GM12878 (cell line): ENCODE measurements at regions not wholly inside any gene's neighbourhood (a gene's known extent, or its start where the extent isn't known, plus 50 kb on each side); places are given as distances from the start of the nearest gene placed in this dataset.

Experiments
- ATAC-seq: fragments of 200-7000 bp; cut with Tn5 transposase; 3 replicates; pipeline ENCODE4 v1.9.1; 2020; ENCODE audit warnings: mild to moderate bottlenecking, moderate library complexity
- BruUV-seq: library from RNA; stranded (reverse); fragments of 400-500 nt; replicated peaks from 2 replicates; lab custom pipeline; 2021; lab: Mats Ljungman, UMichigan
- CTCF ChIA-PET: fragments of 300-600 bp; sonication (Branson Sonifier 250); formaldehyde crosslinking; extraction: SDS; loops from one replicate; lab custom pipeline; 2021; ENCODE audit warnings: inconsistent platforms; lab: Yijun Ruan, JAX
- POLR2A ChIA-PET: fragments of 350-600 bp; formaldehyde crosslinking; extraction: SDS; loops from one replicate; lab custom pipeline; 2021; ENCODE audit warnings: inconsistent platforms; lab: Charles Lee
- RAD21 ChIA-PET: fragments of 300-600 bp; sonication (Branson Sonifier 250); formaldehyde crosslinking; loops from one replicate; lab custom pipeline; 2023; ENCODE audit warnings: antibody characterized with exemption; ENCODE audit not compliant: unreplicated experiment; lab: Charles Lee
- SMC1A ChIA-PET: fragments of 300-600 bp; sonication (Branson Sonifier 250); formaldehyde crosslinking; loops from one replicate; lab custom pipeline; 2023; ENCODE audit not compliant: unreplicated experiment, uncharacterized antibody; lab: Charles Lee
- DNase-seq: peaks from one replicate; pipeline ENCODE4 v3.0.0-alpha.2; 2011; ENCODE audit warnings: low read depth, low spot score
- FAIRE-seq: peaks from 3 replicates; lab custom pipeline; 2011; peaks lifted over from hg19 to GRCh38; lab: Jason Lieb, UNC
- H2AFZ ChIP-seq: 2 replicates; pipeline ENCODE4 v1.6.0; 2011; ENCODE audit warnings: low read depth, low read length, control low read depth; ENCODE audit not compliant: control insufficient read depth
- H3K27ac ChIP-seq: 2 replicates; pipeline ENCODE4 v1.5.1; 2011; ENCODE audit warnings: control low read depth; ENCODE audit not compliant: control insufficient read depth, insufficient read depth
- H3K27me3 ChIP-seq, 2 experiments: replicated peaks in 1 of 2; 2 replicates each; pipeline versions ENCODE4 v1.6.0 to v1.6.1; 2011; ENCODE audit warnings: low read length in 1 of 2; ENCODE audit not compliant: control insufficient read depth in 2 of 2, insufficient read depth in 2 of 2
- H3K36me3 ChIP-seq, 2 experiments: 2 replicates each; pipeline ENCODE4 v1.5.1; 2011; ENCODE audit warnings: low read length in 1 of 2; ENCODE audit not compliant: control insufficient read depth in 2 of 2, insufficient read depth in 2 of 2
- H3K4me1 ChIP-seq: 2 replicates; pipeline ENCODE4 v1.6.1; 2011; ENCODE audit warnings: mild to moderate bottlenecking, low read length, moderate library complexity, mixed read lengths; ENCODE audit not compliant: control insufficient read depth, insufficient read depth
- H3K4me2 ChIP-seq: 2 replicates; pipeline ENCODE4 v1.6.0; 2011; ENCODE audit warnings: control low read depth; ENCODE audit not compliant: control insufficient read depth, insufficient read depth
- H3K4me3 ChIP-seq: fragments of 200-600 bp; sonication (generic); 2 replicates; pipeline ENCODE4 v1.5.1; 2016
- H3K79me2 ChIP-seq: 2 replicates; pipeline ENCODE4 v1.6.0; 2011; ENCODE audit warnings: low read length; ENCODE audit not compliant: control insufficient read depth, insufficient read depth
- H3K9ac ChIP-seq: 2 replicates; pipeline ENCODE4 v1.8.0; 2011; ENCODE audit warnings: low read length, control low read depth, mixed read lengths; ENCODE audit not compliant: control insufficient read depth, insufficient read depth
- H3K9me3 ChIP-seq: replicated peaks from 3 replicates; pipeline ENCODE4 v1.5.1; 2011; ENCODE audit warnings: mild to moderate bottlenecking, low read length; ENCODE audit not compliant: control insufficient read depth, insufficient read depth
- H4K20me1 ChIP-seq: 2 replicates; pipeline ENCODE4 v1.6.0; 2011; ENCODE audit not compliant: control insufficient read depth, insufficient read depth
- ATF7 ChIP-seq: fragments of 450-650 bp; IDR thresholded peaks from 2 replicates; pipeline ENCODE4 v1.6.1; 2016; ENCODE audit warnings: low read depth, mild to moderate bottlenecking
- E2F4 ChIP-seq: IDR thresholded peaks from 2 replicates; pipeline ENCODE4 v1.6.1; 2012; ENCODE audit warnings: low read depth, low read length, improper control_type of control experiment
- HDAC2 ChIP-seq: fragments of 200-600 bp; sonication (generic); IDR thresholded peaks from 2 replicates; pipeline ENCODE4 v1.6.1; 2017
- JUNB ChIP-seq: IDR thresholded peaks from 2 replicates; pipeline ENCODE4 v1.6.1; 2016; ENCODE audit warnings: antibody characterized with exemption, mild to moderate bottlenecking
- NBN ChIP-seq: fragments of 450-650 bp; IDR thresholded peaks from 2 replicates; pipeline ENCODE4 v1.6.1; 2016
- PML ChIP-seq: IDR thresholded peaks from 2 replicates; pipeline ENCODE4 v1.6.1; 2012; ENCODE audit warnings: low read length, inconsistent platforms
- SIX5 ChIP-seq: IDR thresholded peaks from 2 replicates; pipeline ENCODE4 v1.6.1; 2011; ENCODE audit warnings: mild to moderate bottlenecking, low read depth, low read length, moderate library complexity; ENCODE audit not compliant: severe bottlenecking
- SMAD5 ChIP-seq: IDR thresholded peaks from 2 replicates; pipeline ENCODE4 v1.6.1; 2016; ENCODE audit warnings: antibody characterized with exemption, low read depth
- SP1 ChIP-seq: IDR thresholded peaks from one replicate; pipeline ENCODE4 v1.6.1; 2011; ENCODE audit warnings: low read depth, low read length
- SUPT20H ChIP-seq: IDR thresholded peaks from 2 replicates; pipeline ENCODE4 v1.6.1; 2011; ENCODE audit warnings: low read depth, mild to moderate bottlenecking, low read length, moderate library complexity, borderline replicate concordance; ENCODE audit not compliant: control insufficient read depth
- TARDBP ChIP-seq: IDR thresholded peaks from 2 replicates; pipeline ENCODE4 v1.6.1; 2016; ENCODE audit warnings: borderline replicate concordance
- TBL1XR1 ChIP-seq: IDR thresholded peaks from 2 replicates; pipeline ENCODE4 v1.6.1; 2012; ENCODE audit warnings: low read depth, low read length, improper control_type of control experiment
- USF2 ChIP-seq: IDR thresholded peaks from 2 replicates; pipeline ENCODE4 v1.6.1; 2011; ENCODE audit warnings: low read depth, low read length, improper control_type of control experiment, borderline replicate concordance
- WRNIP1 ChIP-seq: IDR thresholded peaks from 2 replicates; pipeline ENCODE4 v1.6.1; 2011; ENCODE audit warnings: low read depth, low read length, improper control_type of control experiment, borderline replicate concordance
- WGBS: methylation state at CpG from one replicate; pipeline ENCODE4 v1.1.6; 2016; ENCODE audit warnings: low lambda C conversion rate; ENCODE audit not compliant: insufficient replicate concordance, insufficient coverage; ENCODE audit errors: missing lambda C conversion rate; 5-methylcytosine and 5-hydroxymethylcytosine counted together
- in situ Hi-C: fragments of 300-500 bp; cut with MboI; formaldehyde crosslinking; loops from 9 replicates; pipeline ENCODE4 v1.14.3; 2018; ENCODE audit warnings: mixed read lengths
- intact Hi-C: fragments of 100-400 bp; cut with micrococcal nuclease; formaldehyde crosslinking; loops from one replicate; pipeline ENCODE4 v1.14.2; 2022; ENCODE audit not compliant: unreplicated experiment
- TF ChIP-seq, protein P1 (sequence below): IDR thresholded peaks from 2 replicates; pipeline ENCODE4 v1.6.1; 2011; ENCODE audit warnings: low read depth, mild to moderate bottlenecking, low read length, moderate library complexity, borderline replicate concordance; ENCODE audit errors: extremely low read depth

DNA sequence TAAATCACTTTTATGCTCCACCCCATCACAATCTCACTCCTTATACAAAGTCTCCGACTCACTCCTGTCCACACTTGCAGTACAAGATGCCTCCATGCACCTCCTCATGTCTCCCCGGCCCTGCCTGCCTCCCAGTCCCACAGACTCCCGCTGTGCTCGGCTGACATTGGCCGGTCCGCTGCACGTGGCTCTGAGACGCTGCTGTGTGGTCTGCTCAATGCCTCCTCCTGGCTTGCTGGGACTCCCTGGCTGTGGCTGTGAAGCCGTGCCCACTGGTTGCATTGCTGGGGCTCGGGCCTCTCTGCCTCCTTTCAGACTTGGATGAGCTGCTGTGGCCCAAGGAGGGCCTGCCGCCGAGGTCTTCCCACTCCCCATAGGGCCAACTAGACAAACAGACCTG lies 224.0 kb upstream of the B3GAT1 start:
- WGBS = 29% methylated on average over 12 of the region's 12 CpGs
- H3K4me3 ChIP-seq = no peak overlapping the region
- DNase-seq (no peak), FAIRE-seq (no peak), ATAC-seq (no peak)
- H3K27ac ChIP-seq = no peak overlapping the region
- no TSS peak for BruUV-seq
- intact Hi-C loops = no loop called here
- ChIA-PET RAD21 (no interaction called here), CTCF (no interaction called here), POLR2A (no interaction called here), SMC1A (no interaction called here)
- no peaks in the 10 kb centered on the region for H3K79me2 ChIP-seq
- no peak overlapping the region for H3K4me2 ChIP-seq
- H3K4me1 ChIP-seq = no peaks in the 10 kb centered on the region; the same call in 1 of the 2 replicates
- H2AFZ ChIP-seq = no peak overlapping the region
- H4K20me1 ChIP-seq = no peaks in the 10 kb centered on the region
- no peak overlapping the region for H3K9ac ChIP-seq
- no peak for TF ChIP-seq PML
- TF ChIP-seq SIX5 = no peak
- TF ChIP-seq, protein P1, sequence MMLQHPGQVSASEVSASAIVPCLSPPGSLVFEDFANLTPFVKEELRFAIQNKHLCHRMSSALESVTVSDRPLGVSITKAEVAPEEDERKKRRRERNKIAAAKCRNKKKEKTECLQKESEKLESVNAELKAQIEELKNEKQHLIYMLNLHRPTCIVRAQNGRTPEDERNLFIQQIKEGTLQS = no peak
- TF ChIP-seq NBN = no peak
- TF ChIP-seq TBL1XR1 = no peak
- no peak for TF ChIP-seq E2F4
- no peak for TF ChIP-seq WRNIP1
- TF ChIP-seq HDAC2 = no peak
- no peak for TF ChIP-seq SP1
- no peak for TF ChIP-seq SMAD5
- no peak for TF ChIP-seq JUNB
- TF ChIP-seq USF2 = no peak
- TF ChIP-seq SUPT20H = no peak
- no peak for TF ChIP-seq ATF7
- no peak for TF ChIP-seq TARDBP
- in situ Hi-C loops = no loop called here
- peaks cover 0 to 2% of the 10 kb centered on the region in 2 experiments; a peak in 1 of 4 replicates for H3K27me3 ChIP-seq
- no peaks in the 10 kb centered on the region for H3K9me3 ChIP-seq
- H3K36me3 ChIP-seq = no peaks in the 10 kb centered on the region
